GM18951 (cell line): ENCODE measurements at regions not wholly inside any gene's neighbourhood (a gene's known extent, or its start where the extent isn't known, plus 50 kb on each side); places are given as distances from the start of the nearest gene placed in this dataset.

Experiments used
- POLR2A ChIP-seq: IDR thresholded peaks from 4 replicates; pipeline ENCODE4 v1.6.1; 2011; ENCODE audit warnings: mild to moderate bottlenecking; ENCODE audit not compliant: insufficient read length, insufficient read depth; ENCODE audit errors: extremely low read depth
- in situ Hi-C: fragments of 300-500 bp; cut with MboI; formaldehyde crosslinking; loops from one replicate; pipeline ENCODE4 v1.12.0; 2022; ENCODE audit warnings: low sequenced_read_pairs, mixed read lengths, inconsistent platforms; ENCODE audit not compliant: unreplicated experiment

- no peak for TF ChIP-seq POLR2A
- in situ Hi-C loops = no loop called here
These were observed 130.6 kb upstream of the CACNA1E start for GRCh38 chr1:181352695-181353094.

- in situ Hi-C loops = no loop called here
- no peak for TF ChIP-seq POLR2A
These were observed 129.8 kb upstream of the CACNA1E start for GRCh38 chr1:181353526-181353925.

GRCh38 chr1:181354865-181355264 lies 128.5 kb upstream of the CACNA1E start:
- in situ Hi-C loops = no loop called here
- no peak for TF ChIP-seq POLR2A

GRCh38 chr1:181356505-181357340 lies 126.6 kb upstream of the CACNA1E start:
- in situ Hi-C loops = no loop called here
- no peak for TF ChIP-seq POLR2A

- in situ Hi-C loops = no loop called here
- TF ChIP-seq POLR2A = no peak
These were observed 124.3 kb upstream of the CACNA1E start for GRCh38 chr1:181359012-181359411.

GRCh38 chr1:181364801-181365200 lies 118.5 kb upstream of the CACNA1E start:
- in situ Hi-C loops = no loop called here
- no peak for TF ChIP-seq POLR2A

- in situ Hi-C loops = no loop called here
- no peak for TF ChIP-seq POLR2A
These were observed 116.4 kb upstream of the CACNA1E start for GRCh38 chr1:181366910-181367309.

- TF ChIP-seq POLR2A = no peak
- in situ Hi-C loops = no loop called here
These were observed 113.9 kb upstream of the CACNA1E start for GRCh38 chr1:181369416-181369815.

- TF ChIP-seq POLR2A = no peak
- in situ Hi-C loops = no loop called here
These were observed 99.6 kb upstream of the CACNA1E start for GRCh38 chr1:181383695-181384094.

- in situ Hi-C loops = no loop called here
- no peak for TF ChIP-seq POLR2A
These were observed 97.0 kb upstream of the CACNA1E start for GRCh38 chr1:181386340-181386739.

- no peak for TF ChIP-seq POLR2A
- in situ Hi-C loops = no loop called here
These were observed 96.4 kb upstream of the CACNA1E start for GRCh38 chr1:181386951-181387350.

GRCh38 chr1:181387702-181388101 lies 95.6 kb upstream of the CACNA1E start:
- no peak for TF ChIP-seq POLR2A
- in situ Hi-C loops = no loop called here

- in situ Hi-C loops = no loop called here
- TF ChIP-seq POLR2A = no peak
These were observed 92.8 kb upstream of the CACNA1E start for GRCh38 chr1:181390410-181391077.
